Endodermal cell (in vitro differentiated cells): ENCODE measurements at regions not wholly inside any gene's neighbourhood (a gene's known extent, or its start where the extent isn't known, plus 50 kb on each side); places are given as distances from the start of the nearest gene placed in this dataset.

Source experiments
- DNase-seq: peaks from one replicate; pipeline ENCODE4 v3.0.0-alpha.2; 2017
- H3K27ac ChIP-seq: 2 replicates; pipeline ENCODE4 v1.5.1; 2013; ENCODE audit warnings: mild to moderate bottlenecking, low read depth, low read length, moderate library complexity
- H3K27me3 ChIP-seq: 2 replicates; pipeline ENCODE4 v1.6.1; 2013; ENCODE audit warnings: mild to moderate bottlenecking, low read length, moderate library complexity; ENCODE audit not compliant: insufficient read depth, control insufficient read depth, poor library complexity, severe bottlenecking
- H3K36me3 ChIP-seq: 2 replicates; pipeline ENCODE4 v1.7.0; 2013; ENCODE audit warnings: mild to moderate bottlenecking, low read length, moderate library complexity; ENCODE audit not compliant: control insufficient read depth, insufficient read depth
- H3K4me1 ChIP-seq: one replicate; pipeline ENCODE4 v1.7.0; 2013; ENCODE audit warnings: low read length; ENCODE audit not compliant: control insufficient read depth, insufficient read depth
- H3K4me3 ChIP-seq: 2 replicates; pipeline ENCODE4 v1.5.1; 2013; ENCODE audit warnings: mild to moderate bottlenecking, low read length, moderate library complexity
- H3K9ac ChIP-seq: 2 replicates; pipeline ENCODE4 v1.6.1; 2013; ENCODE audit warnings: mild to moderate bottlenecking, low read length, moderate library complexity; ENCODE audit not compliant: poor library complexity, severe bottlenecking; ENCODE audit errors: extremely low read depth
- H3K9me3 ChIP-seq: 2 replicates; pipeline ENCODE4 v1.6.1; 2013; ENCODE audit warnings: mild to moderate bottlenecking, low read length, moderate library complexity; ENCODE audit not compliant: control insufficient read depth
- H3K27ac Mint-ChIP-seq: 2 replicates; pipeline ENCODE4 v1.8.0; 2020; ENCODE audit warnings: mixed read lengths
- H3K27me3 Mint-ChIP-seq: 2 replicates; pipeline ENCODE4 v1.8.0; 2021; ENCODE audit warnings: mild to moderate bottlenecking, mixed read lengths; ENCODE audit not compliant: insufficient read depth
- H3K36me3 Mint-ChIP-seq: 2 replicates; pipeline ENCODE4 v1.8.0; 2020; ENCODE audit warnings: low read depth, mixed read lengths
- H3K4me1 Mint-ChIP-seq: 2 replicates; pipeline ENCODE4 v1.8.0; 2020; ENCODE audit warnings: mixed read lengths
- H3K4me3 Mint-ChIP-seq: 2 replicates; pipeline ENCODE4 v1.8.0; 2020; ENCODE audit warnings: mild to moderate bottlenecking, moderate library complexity, mixed read lengths
- H3K9me3 Mint-ChIP-seq: 2 replicates; pipeline ENCODE4 v1.8.0; 2020; ENCODE audit warnings: mild to moderate bottlenecking, mixed read lengths
- WGBS, 2 experiments: methylation state at CpG; one replicate each; pipeline versions ENCODE4 v1.1.5 to v1.1.7; 2013; ENCODE audit warnings: missing lambda C conversion rate in 2 of 2, mixed read lengths in 1 of 2; ENCODE audit not compliant: insufficient coverage in 1 of 2, insufficient read length in 1 of 2; 5-methylcytosine and 5-hydroxymethylcytosine counted together
- TF ChIP-seq, protein P1 (sequence below): fragments of 200-600 bp; sonication (generic); conservative IDR thresholded peaks from 2 replicates; pipeline ENCODE4 v1.5.0; 2021; ENCODE audit warnings: antibody characterized with exemption, mild to moderate bottlenecking

DNA sequence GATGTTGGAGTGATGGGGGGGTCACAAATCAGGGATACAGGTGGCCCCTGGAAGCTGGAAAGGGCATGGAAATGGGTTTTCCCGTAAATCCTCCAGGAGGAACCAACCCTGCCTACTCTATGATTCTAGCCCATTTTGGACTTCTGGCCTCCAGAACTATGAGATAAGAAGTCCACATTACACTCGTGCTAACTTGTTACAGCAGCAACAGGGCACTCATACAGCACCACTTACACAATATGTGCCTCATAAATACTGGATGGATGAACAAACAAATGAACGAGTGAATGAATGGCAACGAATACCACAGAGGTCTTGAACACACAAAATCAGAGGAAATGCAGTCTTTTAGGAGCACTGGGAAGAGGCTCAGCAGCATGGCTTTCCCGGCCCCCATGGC lies 531.3 kb downstream of the NPHP4 start:
- Histone ChIP-seq H3K9me3 (no peaks in the 10 kb centered on the region), H3K9ac (no peak overlapping the region), H3K4me1 (no peaks in the 10 kb centered on the region), H3K27ac (no peak overlapping the region), H3K4me3 (no peak overlapping the region), H3K36me3 (no peaks in the 10 kb centered on the region), H3K27me3 (no peaks in the 10 kb centered on the region)
- DNase-seq = no peak
- H3K27ac Mint-ChIP-seq = no peak overlapping the region
- peaks cover 13% of the 10 kb centered on the region for H3K4me1 Mint-ChIP-seq
- H3K9me3 Mint-ChIP-seq = peaks cover 17% of the 10 kb centered on the region
- 78 to 86% methylated on average over 3 to 5 of the region's 5 CpGs for WGBS, 2 experiments
- peaks cover 6% of the 10 kb centered on the region for H3K27me3 Mint-ChIP-seq
- no peaks in the 10 kb centered on the region for H3K36me3 Mint-ChIP-seq
- TF ChIP-seq, protein P1, sequence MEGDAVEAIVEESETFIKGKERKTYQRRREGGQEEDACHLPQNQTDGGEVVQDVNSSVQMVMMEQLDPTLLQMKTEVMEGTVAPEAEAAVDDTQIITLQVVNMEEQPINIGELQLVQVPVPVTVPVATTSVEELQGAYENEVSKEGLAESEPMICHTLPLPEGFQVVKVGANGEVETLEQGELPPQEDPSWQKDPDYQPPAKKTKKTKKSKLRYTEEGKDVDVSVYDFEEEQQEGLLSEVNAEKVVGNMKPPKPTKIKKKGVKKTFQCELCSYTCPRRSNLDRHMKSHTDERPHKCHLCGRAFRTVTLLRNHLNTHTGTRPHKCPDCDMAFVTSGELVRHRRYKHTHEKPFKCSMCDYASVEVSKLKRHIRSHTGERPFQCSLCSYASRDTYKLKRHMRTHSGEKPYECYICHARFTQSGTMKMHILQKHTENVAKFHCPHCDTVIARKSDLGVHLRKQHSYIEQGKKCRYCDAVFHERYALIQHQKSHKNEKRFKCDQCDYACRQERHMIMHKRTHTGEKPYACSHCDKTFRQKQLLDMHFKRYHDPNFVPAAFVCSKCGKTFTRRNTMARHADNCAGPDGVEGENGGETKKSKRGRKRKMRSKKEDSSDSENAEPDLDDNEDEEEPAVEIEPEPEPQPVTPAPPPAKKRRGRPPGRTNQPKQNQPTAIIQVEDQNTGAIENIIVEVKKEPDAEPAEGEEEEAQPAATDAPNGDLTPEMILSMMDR = no peak
- H3K4me3 Mint-ChIP-seq = no peak overlapping the region

DNA sequence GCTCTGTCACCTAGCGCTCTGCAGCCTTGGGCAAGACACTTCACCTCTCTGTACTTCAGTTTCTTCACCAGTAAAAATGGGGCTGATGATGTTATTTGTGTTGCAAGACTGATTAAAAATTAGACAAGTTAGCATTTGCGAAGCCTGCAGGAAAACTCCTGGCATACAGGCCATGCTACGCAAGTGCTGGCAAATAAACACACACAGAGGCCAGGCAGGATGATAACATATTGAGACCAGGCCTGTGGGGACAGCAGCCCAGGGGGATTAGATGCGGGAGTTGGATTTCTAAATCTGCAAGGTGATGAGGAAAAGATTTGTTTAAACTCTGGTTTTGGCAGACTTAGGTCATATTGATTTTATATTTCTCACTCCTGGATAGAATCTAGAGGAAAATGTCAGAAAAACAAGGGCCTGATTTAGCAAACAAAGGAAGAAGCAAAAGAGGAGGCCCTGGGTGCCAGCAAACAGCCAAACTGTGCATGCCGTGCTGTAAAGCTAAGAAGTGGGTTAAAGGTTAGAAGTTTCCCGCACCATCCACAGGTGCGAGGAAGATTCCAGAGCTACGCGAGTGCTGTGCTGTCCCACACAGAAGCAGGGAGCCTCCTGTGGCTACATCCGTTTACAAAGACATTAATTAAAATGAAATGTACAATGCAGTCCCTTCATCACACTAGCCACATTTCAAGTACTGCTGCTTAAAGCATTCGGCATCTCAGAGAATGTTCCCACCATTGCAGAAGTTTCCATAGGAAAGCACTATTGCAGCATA lies 532.2 kb downstream of the NPHP4 start:
- H3K9me3 ChIP-seq = no peaks in the 10 kb centered on the region
- TF ChIP-seq, protein P1 = no peak
- H3K4me1 Mint-ChIP-seq = peaks cover 15% of the 10 kb centered on the region
- 82 to 85% methylated on average over 10 to 11 of the region's 11 CpGs for WGBS, 2 experiments
- no peak overlapping the region for H3K27ac Mint-ChIP-seq
- peaks cover 17% of the 10 kb centered on the region for H3K9me3 Mint-ChIP-seq
- peaks cover 14% of the 10 kb centered on the region for H3K27me3 Mint-ChIP-seq
- H3K9ac ChIP-seq = no peak overlapping the region
- H3K36me3 Mint-ChIP-seq = no peaks in the 10 kb centered on the region
- no peaks in the 10 kb centered on the region for H3K36me3 ChIP-seq
- peaks cover 7% of the 10 kb centered on the region for H3K27me3 ChIP-seq
- H3K4me1 ChIP-seq = no peaks in the 10 kb centered on the region
- DNase-seq = no peak
- H3K4me3 Mint-ChIP-seq = no peak overlapping the region
- no peak overlapping the region for H3K4me3 ChIP-seq
- H3K27ac ChIP-seq = no peak overlapping the region

DNA sequence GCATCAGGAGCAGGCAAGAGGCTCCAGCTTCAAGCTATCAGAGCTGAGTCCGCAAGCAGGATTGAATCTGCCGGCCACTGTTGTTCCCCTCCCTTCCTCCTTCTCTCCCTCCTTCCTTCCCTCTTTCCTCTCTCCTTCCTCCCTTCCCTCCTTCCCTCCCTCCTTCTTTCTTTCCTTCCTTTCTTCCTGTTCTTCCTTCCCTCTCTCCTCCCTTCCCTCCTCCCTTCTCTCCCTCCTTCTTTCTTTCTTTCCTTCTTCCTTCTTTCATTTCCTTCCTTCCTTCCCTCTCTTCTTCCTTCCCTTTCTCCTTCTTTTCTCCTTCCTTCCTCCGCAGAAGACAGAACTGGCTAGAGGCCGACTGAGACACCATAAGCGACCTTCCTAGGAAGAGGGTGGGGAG lies 534.0 kb downstream of the NPHP4 start:
- H3K36me3 ChIP-seq = no peaks in the 10 kb centered on the region
- H3K27ac Mint-ChIP-seq = no peak overlapping the region
- H3K27me3 Mint-ChIP-seq = peaks cover 29% of the 10 kb centered on the region
- DNase-seq = no peak
- H3K4me3 Mint-ChIP-seq = no peak overlapping the region
- H3K4me1 ChIP-seq = no peaks in the 10 kb centered on the region
- TF ChIP-seq, protein P1 = no peak
- H3K27me3 ChIP-seq = peaks cover 21% of the 10 kb centered on the region
- 87 to 92% methylated on average over 2 to 5 of the region's 5 CpGs for WGBS, 2 experiments
- no peaks in the 10 kb centered on the region for H3K9me3 ChIP-seq
- no peak overlapping the region for H3K9ac ChIP-seq
- no peaks in the 10 kb centered on the region for H3K36me3 Mint-ChIP-seq
- H3K27ac ChIP-seq = no peak overlapping the region
- peaks cover 14% of the 10 kb centered on the region for H3K9me3 Mint-ChIP-seq
- peaks cover 18% of the 10 kb centered on the region for H3K4me1 Mint-ChIP-seq
- no peak overlapping the region for H3K4me3 ChIP-seq
